DND-41 (cell line): ENCODE measurements at regions not wholly inside any gene's neighbourhood (a gene's known extent, or its start where the extent isn't known, plus 50 kb on each side); places are given as distances from the start of the nearest gene placed in this dataset.

Experiments used
- EZH2 ChIP-seq: IDR thresholded peaks from 3 replicates; pipeline ENCODE4 v1.6.1; 2012; ENCODE audit warnings: borderline replicate concordance, low read depth, mild to moderate bottlenecking, moderate library complexity, low read length, inconsistent platforms; ENCODE audit not compliant: severe bottlenecking
- TF ChIP-seq, protein P1 (sequence below): IDR thresholded peaks from 2 replicates; pipeline ENCODE4 v1.5.1; 2012; ENCODE audit warnings: borderline replicate concordance, low read length, moderate library complexity, mild to moderate bottlenecking; ENCODE audit not compliant: poor library complexity, severe bottlenecking; ENCODE audit errors: extremely low read depth

- TF ChIP-seq, protein P1, sequence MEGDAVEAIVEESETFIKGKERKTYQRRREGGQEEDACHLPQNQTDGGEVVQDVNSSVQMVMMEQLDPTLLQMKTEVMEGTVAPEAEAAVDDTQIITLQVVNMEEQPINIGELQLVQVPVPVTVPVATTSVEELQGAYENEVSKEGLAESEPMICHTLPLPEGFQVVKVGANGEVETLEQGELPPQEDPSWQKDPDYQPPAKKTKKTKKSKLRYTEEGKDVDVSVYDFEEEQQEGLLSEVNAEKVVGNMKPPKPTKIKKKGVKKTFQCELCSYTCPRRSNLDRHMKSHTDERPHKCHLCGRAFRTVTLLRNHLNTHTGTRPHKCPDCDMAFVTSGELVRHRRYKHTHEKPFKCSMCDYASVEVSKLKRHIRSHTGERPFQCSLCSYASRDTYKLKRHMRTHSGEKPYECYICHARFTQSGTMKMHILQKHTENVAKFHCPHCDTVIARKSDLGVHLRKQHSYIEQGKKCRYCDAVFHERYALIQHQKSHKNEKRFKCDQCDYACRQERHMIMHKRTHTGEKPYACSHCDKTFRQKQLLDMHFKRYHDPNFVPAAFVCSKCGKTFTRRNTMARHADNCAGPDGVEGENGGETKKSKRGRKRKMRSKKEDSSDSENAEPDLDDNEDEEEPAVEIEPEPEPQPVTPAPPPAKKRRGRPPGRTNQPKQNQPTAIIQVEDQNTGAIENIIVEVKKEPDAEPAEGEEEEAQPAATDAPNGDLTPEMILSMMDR, result no peak
- TF ChIP-seq EZH2, result no peak
These were observed 551.1 kb downstream of the EFNA5 start for GRCh38 chr5:107119656-107120055.
